Fibroblast of skin of scalp (primary cell): ENCODE measurements at regions not wholly inside any gene's neighbourhood (a gene's known extent, or its start where the extent isn't known, plus 50 kb on each side); places are given as distances from the start of the nearest gene placed in this dataset.

ENCODE experiments used
- DNase-seq: peaks from one replicate; pipeline ENCODE4 v3.0.0-alpha.2; 2013

- peak; percentile 96 for DNase-seq
These were observed 349.8 kb downstream of the TNS1 start for GRCh38 chr2:217652761-217653639.

- peak; percentile 77 for DNase-seq
These were observed 352.0 kb downstream of the TNS1 start for GRCh38 chr2:217650716-217651360.

GRCh38 chr2:217650229-217650628 is 352.6 kb downstream of the TNS1 start:
- no peak for DNase-seq

- DNase-seq = no peak
These were observed 354.9 kb downstream of the TNS1 start for GRCh38 chr2:217647925-217648324.

- no peak for DNase-seq
These were observed 355.6 kb downstream of the TNS1 start for GRCh38 chr2:217647226-217647625.

GRCh38 chr2:217645896-217646295 is 356.9 kb downstream of the TNS1 start:
- DNase-seq = peak; percentile 71

- no peak for DNase-seq
These were observed 358.9 kb downstream of the TNS1 start for GRCh38 chr2:217643789-217644301.

- no peak for DNase-seq
These were observed 359.9 kb downstream of the TNS1 start for GRCh38 chr2:217642944-217643343.

- DNase-seq = no peak
These were observed 360.8 kb downstream of the TNS1 start for GRCh38 chr2:217641960-217642359.

- no peak for DNase-seq
These were observed 363.3 kb downstream of the TNS1 start for GRCh38 chr2:217639481-217639880.

- DNase-seq = no peak
These were observed 364.3 kb downstream of the TNS1 start for GRCh38 chr2:217638533-217638932.

GRCh38 chr2:217638031-217638430 is 364.8 kb downstream of the TNS1 start:
- DNase-seq = no peak

GRCh38 chr2:217636991-217637561 is 365.7 kb downstream of the TNS1 start:
- no peak for DNase-seq

GRCh38 chr2:217636578-217636977 is 366.2 kb downstream of the TNS1 start:
- DNase-seq = no peak

- peak; percentile 64 for DNase-seq
These were observed 367.9 kb downstream of the TNS1 start for GRCh38 chr2:217634871-217635270.

GRCh38 chr2:217632043-217632442 is 370.8 kb downstream of the TNS1 start:
- no peak for DNase-seq

GRCh38 chr2:217631115-217631514 is 371.7 kb downstream of the TNS1 start:
- DNase-seq = no peak

GRCh38 chr2:217629347-217629746 is 373.4 kb downstream of the TNS1 start:
- DNase-seq = no peak

GRCh38 chr2:217628061-217628460 is 374.7 kb downstream of the TNS1 start:
- no peak for DNase-seq

GRCh38 chr2:217626926-217627325 is 375.9 kb downstream of the TNS1 start:
- DNase-seq = no peak

- peak; percentile 35 for DNase-seq
These were observed 377.1 kb downstream of the TNS1 start for GRCh38 chr2:217625557-217626169.

GRCh38 chr2:217623281-217623912 is 379.4 kb downstream of the TNS1 start:
- DNase-seq = no peak
